Breast epithelium (tissue), 3 donors: ENCODE measurements at regions not wholly inside any gene's neighbourhood (a gene's known extent, or its start where the extent isn't known, plus 50 kb on each side); places are given as distances from the start of the nearest gene placed in this dataset.

Experiments used
- CTCF ChIP-seq, 3 donors: fragments of 450-650 bp; IDR thresholded peaks; one replicate each; pipeline ENCODE4 v1.5.1; 2016 to 2017; ENCODE audit warnings: antibody characterized with exemption in 3 of 3, mild to moderate bottlenecking in 3 of 3, moderate library complexity in 3 of 3
- POLR2A ChIP-seq: fragments of 450-650 bp; IDR thresholded peaks from one replicate; pipeline ENCODE4 v1.6.1; 2016; ENCODE audit warnings: antibody characterized with exemption, mild to moderate bottlenecking, moderate library complexity
- POLR2AphosphoS5 ChIP-seq, 3 donors: sonication (generic); formaldehyde crosslinking; IDR thresholded peaks; one replicate each; pipeline ENCODE4 v1.6.1; 2017; ENCODE audit warnings: antibody characterized with exemption in 3 of 3

- TF ChIP-seq CTCF (IDR thresholded peaks at IDR 0.05) (no peak), POLR2A (no peak), POLR2AphosphoS5 (IDR thresholded peaks at IDR 0.05) (no peak)
Observed at GRCh38 chr20:19851861-19852260, 93.8 kb downstream of the RIN2 start.
